ENCODE measurements at regions not wholly inside any gene's neighbourhood (a gene's known extent, or its start where the extent isn't known, plus 50 kb on each side); places are given as distances from the start of the nearest gene placed in this dataset.
"Not testable (repeated sequence)": the region's sequence is repeated elsewhere in the genome, so short reads cannot be mapped to it uniquely, and the experiment has no call there.

DNA sequence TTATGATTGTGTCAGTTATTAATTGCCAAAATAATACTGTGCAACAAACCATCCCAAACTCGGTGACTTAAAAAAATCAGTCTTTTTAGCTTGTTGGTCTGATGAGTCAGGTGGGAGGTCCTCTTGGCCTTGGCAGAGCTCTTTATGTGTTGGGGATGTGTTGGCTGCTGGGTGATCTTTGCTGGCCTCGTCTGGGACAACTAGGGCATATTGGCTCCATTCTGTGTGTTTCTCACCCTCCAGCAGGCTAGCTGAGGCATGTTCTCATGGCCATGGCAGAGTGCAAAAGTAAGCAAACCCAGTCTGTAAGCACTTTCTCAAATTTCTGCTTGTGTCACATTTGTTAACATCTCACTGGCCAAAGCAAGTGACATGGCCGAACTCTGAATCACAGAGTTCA lies 251.6 kb downstream of the RPLP1 start:
- Histone ChIP-seq H3K9me3 (ENCODE audit: low read length) (0 out of 2 replicates have a peak, but pooled peaks cover 11% of the 10 kb centered on the region), H4K20me1 (ENCODE audit: insufficient read depth, low read length) (no peaks in the 10 kb centered on the region), H3F3A (ENCODE audit: insufficient read depth, low read length) (no peaks in the 10 kb centered on the region), H3K79me2 (ENCODE audit: insufficient read depth, low read length) (no peaks in the 10 kb centered on the region), H3K9me2 (ENCODE audit: low read depth, low read length) (no peaks in the 10 kb centered on the region), H2AFZ (ENCODE audit: low read length) (no peak overlapping the region), H3K9ac (ENCODE audit: low read length) (no peak overlapping the region), H3K4me1 (ENCODE audit: insufficient read depth, low read length, severe bottlenecking) (no peaks in the 10 kb centered on the region), H3K36me3 (ENCODE audit: insufficient read depth, low read length) (no peaks in the 10 kb centered on the region), H3K4me3 (ENCODE audit: low read depth, low read length, poor library complexity, severe bottlenecking) (no peak overlapping the region), H3K27me3 (ENCODE audit: insufficient read depth, low read length) (peaks cover 6% of the 10 kb centered on the region; the same call in 1 of the 2 replicates), H3K4me2 (ENCODE audit: low read length) (no peak overlapping the region), H3K27ac (ENCODE audit: low read depth, low read length, poor library complexity, severe bottlenecking) (no peak overlapping the region)
- TF ChIP-seq, protein P1, sequence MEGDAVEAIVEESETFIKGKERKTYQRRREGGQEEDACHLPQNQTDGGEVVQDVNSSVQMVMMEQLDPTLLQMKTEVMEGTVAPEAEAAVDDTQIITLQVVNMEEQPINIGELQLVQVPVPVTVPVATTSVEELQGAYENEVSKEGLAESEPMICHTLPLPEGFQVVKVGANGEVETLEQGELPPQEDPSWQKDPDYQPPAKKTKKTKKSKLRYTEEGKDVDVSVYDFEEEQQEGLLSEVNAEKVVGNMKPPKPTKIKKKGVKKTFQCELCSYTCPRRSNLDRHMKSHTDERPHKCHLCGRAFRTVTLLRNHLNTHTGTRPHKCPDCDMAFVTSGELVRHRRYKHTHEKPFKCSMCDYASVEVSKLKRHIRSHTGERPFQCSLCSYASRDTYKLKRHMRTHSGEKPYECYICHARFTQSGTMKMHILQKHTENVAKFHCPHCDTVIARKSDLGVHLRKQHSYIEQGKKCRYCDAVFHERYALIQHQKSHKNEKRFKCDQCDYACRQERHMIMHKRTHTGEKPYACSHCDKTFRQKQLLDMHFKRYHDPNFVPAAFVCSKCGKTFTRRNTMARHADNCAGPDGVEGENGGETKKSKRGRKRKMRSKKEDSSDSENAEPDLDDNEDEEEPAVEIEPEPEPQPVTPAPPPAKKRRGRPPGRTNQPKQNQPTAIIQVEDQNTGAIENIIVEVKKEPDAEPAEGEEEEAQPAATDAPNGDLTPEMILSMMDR (IDR thresholded peaks at IDR 0.05; ENCODE audit: low read length), result no peak
- no peak for TF ChIP-seq EZH2 (IDR thresholded peaks at IDR 0.05; ENCODE audit: borderline replicate concordance, low read length)

DNA sequence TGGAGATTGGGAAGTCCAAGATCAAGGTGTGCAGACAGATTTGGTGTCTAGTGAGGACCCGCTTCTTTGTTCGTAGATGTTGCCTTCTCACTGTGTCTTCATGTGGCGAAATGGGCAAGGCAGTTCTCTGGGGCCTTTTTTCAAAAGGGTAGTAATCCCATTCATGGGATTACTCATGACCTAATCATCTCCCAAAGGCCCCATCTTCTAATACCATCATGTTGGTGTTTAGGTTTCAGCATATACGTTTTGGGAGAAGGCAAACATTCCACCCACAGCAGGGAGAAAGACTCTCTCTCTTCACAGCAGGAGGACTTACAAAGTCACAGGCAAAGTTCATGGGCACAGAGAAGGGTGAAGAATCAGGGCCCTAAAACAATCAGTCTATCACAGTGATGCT lies 252.1 kb downstream of the RPLP1 start:
- Histone ChIP-seq H2AFZ (ENCODE audit: low read length) (no peak overlapping the region), H3K9me2 (ENCODE audit: low read depth, low read length) (no peaks in the 10 kb centered on the region), H3K9me3 (ENCODE audit: low read length) (0 out of 2 replicates have a peak, but pooled peaks cover 11% of the 10 kb centered on the region), H3K27ac (ENCODE audit: low read depth, low read length, poor library complexity, severe bottlenecking) (no peak overlapping the region), H3K27me3 (ENCODE audit: insufficient read depth, low read length) (peaks cover 6% of the 10 kb centered on the region; the same call in 1 of the 2 replicates), H3K4me3 (ENCODE audit: low read depth, low read length, poor library complexity, severe bottlenecking) (no peak overlapping the region), H3K4me2 (ENCODE audit: low read length) (no peak overlapping the region), H4K20me1 (ENCODE audit: insufficient read depth, low read length) (no peaks in the 10 kb centered on the region), H3K4me1 (ENCODE audit: insufficient read depth, low read length, severe bottlenecking) (no peaks in the 10 kb centered on the region), H3K79me2 (ENCODE audit: insufficient read depth, low read length) (no peaks in the 10 kb centered on the region), H3F3A (ENCODE audit: insufficient read depth, low read length) (no peaks in the 10 kb centered on the region), H3K9ac (ENCODE audit: low read length) (no peak overlapping the region), H3K36me3 (ENCODE audit: insufficient read depth, low read length) (no peaks in the 10 kb centered on the region)
- TF ChIP-seq EZH2 (IDR thresholded peaks at IDR 0.05; ENCODE audit: borderline replicate concordance, low read length), result no peak
- TF ChIP-seq, protein P1 (IDR thresholded peaks at IDR 0.05; ENCODE audit: low read length), result no peak

DNA sequence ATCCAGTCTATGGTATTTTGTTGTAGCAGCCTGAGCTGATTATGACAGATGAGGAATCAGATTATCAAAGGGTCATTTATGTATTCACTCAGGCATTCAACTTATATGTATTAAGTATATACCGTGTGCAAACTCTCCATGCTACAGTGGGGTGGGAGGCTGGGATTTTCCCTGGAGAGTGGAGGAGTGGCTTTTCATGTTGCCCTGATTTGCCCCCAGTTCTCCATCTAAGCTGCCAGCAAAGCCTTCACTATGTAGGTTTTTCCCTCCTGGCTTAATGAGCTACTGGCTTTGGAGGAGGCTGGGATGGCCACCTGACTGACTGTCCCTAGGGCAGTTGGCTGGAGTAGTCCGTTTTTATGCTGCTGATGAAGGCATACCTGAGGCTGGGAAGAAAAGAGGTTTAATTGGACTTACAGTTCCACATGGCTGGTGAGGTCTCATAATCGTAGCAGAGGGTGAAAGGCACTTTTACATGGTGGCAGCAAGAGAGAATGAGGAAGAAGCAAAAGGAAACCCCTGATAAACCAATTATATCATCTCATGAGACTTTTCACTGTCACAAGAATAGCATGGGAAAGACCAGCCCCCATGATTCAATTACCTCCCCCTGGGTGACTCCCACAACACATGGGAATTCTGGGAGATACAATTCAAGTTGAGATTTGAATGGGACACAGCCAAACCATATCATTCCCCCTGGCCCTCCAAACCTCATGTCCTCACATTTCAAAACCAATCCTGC lies 253.9 kb downstream of the RPLP1 start:
- TF ChIP-seq, protein P1 (IDR thresholded peaks at IDR 0.05; ENCODE audit: low read length), result no peak
- no peak for TF ChIP-seq EZH2 (IDR thresholded peaks at IDR 0.05; ENCODE audit: borderline replicate concordance, low read length)

DNA sequence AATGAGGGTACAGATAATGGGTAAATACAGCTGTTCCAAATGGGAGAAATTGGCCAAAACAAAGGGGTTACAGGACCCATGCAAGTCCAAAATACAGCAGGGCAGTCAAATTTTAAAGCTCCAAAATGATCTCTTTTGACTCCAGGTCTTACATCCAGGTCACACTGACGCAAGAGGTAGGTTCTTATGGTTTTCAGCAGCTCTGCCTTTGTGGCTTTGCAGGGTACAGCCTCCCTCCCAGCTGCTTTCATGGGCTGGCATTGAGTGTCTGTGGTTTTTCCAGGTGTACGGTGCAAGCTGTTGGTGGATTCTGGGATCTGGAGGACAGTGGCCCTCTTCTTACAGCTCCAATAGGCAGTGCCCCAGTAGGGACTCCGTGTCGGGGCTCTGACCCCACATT lies 254.6 kb downstream of the RPLP1 start:
- H3K9me3 ChIP-seq (ENCODE audit: low read length), result 0 out of 2 replicates have a peak, but pooled peaks cover 11% of the 10 kb centered on the region
- H3K4me2 ChIP-seq (ENCODE audit: low read length); H3K4me3 ChIP-seq (ENCODE audit: low read depth, low read length, poor library complexity, severe bottlenecking); H3F3A ChIP-seq (ENCODE audit: insufficient read depth, low read length); H3K9me2 ChIP-seq (ENCODE audit: low read depth, low read length); H2AFZ ChIP-seq (ENCODE audit: low read length); H3K27ac ChIP-seq (ENCODE audit: low read depth, low read length, poor library complexity, severe bottlenecking); H3K36me3 ChIP-seq (ENCODE audit: insufficient read depth, low read length); H4K20me1 ChIP-seq (ENCODE audit: insufficient read depth, low read length); H3K4me1 ChIP-seq (ENCODE audit: insufficient read depth, low read length, severe bottlenecking); H3K9ac ChIP-seq (ENCODE audit: low read length); H3K79me2 ChIP-seq (ENCODE audit: insufficient read depth, low read length); H3K27me3 ChIP-seq (ENCODE audit: insufficient read depth, low read length): not testable (repeated sequence)

More for the DNA sequence above, 253.9 kb downstream of the RPLP1 start:
- Histone ChIP-seq H3K36me3 (ENCODE audit: insufficient read depth, low read length) (no peaks in the 10 kb centered on the region), H3K9me2 (ENCODE audit: low read depth, low read length) (no peaks in the 10 kb centered on the region), H3K9me3 (ENCODE audit: low read length) (0 out of 2 replicates have a peak, but pooled peaks cover 11% of the 10 kb centered on the region), H3K4me3 (ENCODE audit: low read depth, low read length, poor library complexity, severe bottlenecking) (no peak overlapping the region), H3K27me3 (ENCODE audit: insufficient read depth, low read length) (0 out of 2 replicates have a peak, but pooled peaks cover 6% of the 10 kb centered on the region), H3K27ac (ENCODE audit: low read depth, low read length, poor library complexity, severe bottlenecking) (no peak overlapping the region), H2AFZ (ENCODE audit: low read length) (no peak overlapping the region), H3K9ac (ENCODE audit: low read length) (no peak overlapping the region), H3K4me2 (ENCODE audit: low read length) (no peak overlapping the region), H4K20me1 (ENCODE audit: insufficient read depth, low read length) (no peaks in the 10 kb centered on the region), H3K79me2 (ENCODE audit: insufficient read depth, low read length) (no peaks in the 10 kb centered on the region), H3K4me1 (ENCODE audit: insufficient read depth, low read length, severe bottlenecking) (no peaks in the 10 kb centered on the region), H3F3A (ENCODE audit: insufficient read depth, low read length) (no peaks in the 10 kb centered on the region)

DNA sequence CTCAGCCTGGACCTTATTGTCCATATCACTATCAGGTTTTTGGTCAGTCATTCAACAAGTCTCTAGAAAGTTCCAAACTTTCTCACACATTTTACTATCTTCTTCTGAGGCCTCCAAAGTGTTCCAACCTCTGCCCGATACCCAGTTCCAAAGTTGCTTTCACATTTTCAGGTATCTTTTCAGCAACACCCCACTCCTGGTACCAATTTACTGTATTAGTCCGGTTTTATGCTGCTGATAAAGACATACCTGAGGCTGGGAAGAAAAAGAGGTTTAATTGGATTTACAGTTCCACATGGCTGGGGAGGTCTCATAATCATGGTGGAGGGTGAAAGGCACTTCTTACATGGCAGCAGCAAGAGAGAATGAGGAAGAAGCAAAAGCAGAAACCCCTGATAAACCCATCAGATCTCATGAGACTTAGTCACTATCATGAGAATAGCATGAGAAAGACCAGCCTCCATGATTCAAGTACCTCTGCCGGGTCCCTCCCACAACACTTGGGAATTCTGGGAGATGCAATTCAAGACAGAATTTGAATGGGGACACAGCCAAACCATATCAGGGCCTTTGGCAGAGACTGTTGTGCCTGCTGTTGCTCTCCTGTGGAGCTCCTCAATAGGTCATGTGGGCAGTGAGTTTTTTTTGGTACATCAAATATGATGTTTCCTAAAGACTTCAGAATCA lies 256.0 kb downstream of the RPLP1 start:
- not testable (repeated sequence) for H3K27me3 ChIP-seq (ENCODE audit: insufficient read depth, low read length); H3K27ac ChIP-seq (ENCODE audit: low read depth, low read length, poor library complexity, severe bottlenecking); H3K4me1 ChIP-seq (ENCODE audit: insufficient read depth, low read length, severe bottlenecking); H3K9ac ChIP-seq (ENCODE audit: low read length); H3K36me3 ChIP-seq (ENCODE audit: insufficient read depth, low read length); H3F3A ChIP-seq (ENCODE audit: insufficient read depth, low read length); H2AFZ ChIP-seq (ENCODE audit: low read length); H4K20me1 ChIP-seq (ENCODE audit: insufficient read depth, low read length); H3K4me3 ChIP-seq (ENCODE audit: low read depth, low read length, poor library complexity, severe bottlenecking); H3K4me2 ChIP-seq (ENCODE audit: low read length); H3K9me3 ChIP-seq (ENCODE audit: low read length); H3K79me2 ChIP-seq (ENCODE audit: insufficient read depth, low read length); H3K9me2 ChIP-seq (ENCODE audit: low read depth, low read length)
